ENCODE measurements at regions not wholly inside any gene's neighbourhood (a gene's known extent, or its start where the extent isn't known, plus 50 kb on each side); places are given as distances from the start of the nearest gene placed in this dataset.

GRCh38 chr2:161557538-161557937 is 66.7 kb upstream of the SLC4A10 start:
- H3K4me3 ChIP-seq (ENCODE audit: low read length), result no peak overlapping the region
- no peak for TF ChIP-seq CTCF (conservative IDR thresholded peaks at IDR 0.05; ENCODE audit: low read length)
- no peak for DNase-seq (ENCODE audit: low read depth)

- TF ChIP-seq CTCF (conservative IDR thresholded peaks at IDR 0.05; ENCODE audit: low read length), result no peak
- no peak overlapping the region for H3K4me3 ChIP-seq (ENCODE audit: low read length)
- DNase-seq (ENCODE audit: low read depth), result no peak
These were observed 59.3 kb upstream of the SLC4A10 start for GRCh38 chr2:161564906-161565305.

GRCh38 chr2:161569401-161569800 is 54.8 kb upstream of the SLC4A10 start:
- TF ChIP-seq CTCF (conservative IDR thresholded peaks at IDR 0.05; ENCODE audit: low read length), result no peak
- no peak for DNase-seq (ENCODE audit: low read depth)
- H3K4me3 ChIP-seq (ENCODE audit: low read length), result no peak overlapping the region

GRCh38 chr2:161570424-161571050 is 53.7 kb upstream of the SLC4A10 start:
- peak; percentile 25; the same call in 1 of the 2 replicates for TF ChIP-seq CTCF (conservative IDR thresholded peaks at IDR 0.05; ENCODE audit: low read length)
- no peak overlapping the region for H3K4me3 ChIP-seq (ENCODE audit: low read length)
- no peak for DNase-seq (ENCODE audit: low read depth)

GRCh38 chr2:161571051-161571429 is 53.2 kb upstream of the SLC4A10 start:
- H3K4me3 ChIP-seq (ENCODE audit: low read length), result no peak overlapping the region
- no peak for DNase-seq (ENCODE audit: low read depth)
- no peak for TF ChIP-seq CTCF (conservative IDR thresholded peaks at IDR 0.05; ENCODE audit: low read length)
